ENCODE measurements at regions not wholly inside any gene's neighbourhood (a gene's known extent, or its start where the extent isn't known, plus 50 kb on each side); places are given as distances from the start of the nearest gene placed in this dataset.

DNA sequence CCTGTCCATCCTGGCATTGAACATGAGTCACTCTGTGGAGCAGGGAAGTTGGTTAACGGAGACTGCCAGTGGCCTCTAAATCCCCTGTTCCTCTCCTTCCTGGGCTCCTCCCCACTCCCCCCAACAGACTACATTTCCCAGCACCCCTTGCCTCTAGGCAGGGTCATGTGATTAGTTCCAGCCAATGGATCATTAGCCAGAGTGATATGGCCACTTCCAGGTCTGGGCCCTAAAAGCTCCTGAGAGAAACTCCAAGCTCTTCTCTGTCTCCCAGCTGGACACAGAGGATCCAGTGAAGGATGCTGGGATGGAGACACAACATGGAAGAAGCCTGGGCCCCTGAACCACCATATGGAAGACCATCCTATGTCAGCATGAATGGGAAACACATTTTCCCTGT, 54.4 kb upstream of the RFLNA start:
- no peak for DNase-seq (ENCODE audit: extremely low read depth in 1 of 2, low read depth in 1 of 2)

DNA sequence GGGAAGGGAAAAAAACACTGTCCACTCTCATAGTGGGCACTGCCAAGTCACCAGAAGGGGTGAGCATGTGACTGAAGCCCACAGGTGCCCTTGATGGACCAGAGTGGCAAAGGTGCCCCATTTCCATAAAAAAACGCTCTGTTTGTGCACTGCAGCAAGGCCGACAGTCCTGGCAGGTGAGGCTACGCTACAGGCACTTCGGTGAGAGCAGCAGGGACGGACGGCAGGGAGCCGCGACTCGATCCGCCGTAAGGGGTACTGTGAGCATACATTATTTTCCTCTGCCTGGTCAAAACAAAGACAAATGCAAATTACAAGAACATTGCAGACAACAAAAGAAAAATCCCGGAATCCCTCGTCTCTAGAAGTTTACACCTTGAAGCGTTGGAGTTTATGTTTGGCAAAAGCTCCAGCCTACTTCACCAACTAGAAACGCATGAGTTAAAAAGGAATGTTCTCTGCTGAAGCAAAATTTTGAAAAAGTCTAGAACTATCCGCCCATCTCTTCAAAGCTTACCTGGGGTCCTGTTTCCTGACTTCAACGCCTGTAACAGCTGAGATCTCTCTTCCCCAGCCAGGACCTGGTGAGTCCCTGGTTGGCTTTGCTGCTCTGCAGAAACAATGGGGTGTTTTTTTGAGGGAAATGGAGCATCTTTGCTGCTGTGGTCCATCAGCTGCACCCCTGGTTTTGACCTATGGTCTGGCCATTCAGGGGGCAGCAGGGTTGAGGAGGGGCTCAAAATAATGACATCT, 52.9 kb upstream of the RFLNA start:
- DNase-seq (ENCODE audit: extremely low read depth in 1 of 2, low read depth in 1 of 2): no peak

DNA sequence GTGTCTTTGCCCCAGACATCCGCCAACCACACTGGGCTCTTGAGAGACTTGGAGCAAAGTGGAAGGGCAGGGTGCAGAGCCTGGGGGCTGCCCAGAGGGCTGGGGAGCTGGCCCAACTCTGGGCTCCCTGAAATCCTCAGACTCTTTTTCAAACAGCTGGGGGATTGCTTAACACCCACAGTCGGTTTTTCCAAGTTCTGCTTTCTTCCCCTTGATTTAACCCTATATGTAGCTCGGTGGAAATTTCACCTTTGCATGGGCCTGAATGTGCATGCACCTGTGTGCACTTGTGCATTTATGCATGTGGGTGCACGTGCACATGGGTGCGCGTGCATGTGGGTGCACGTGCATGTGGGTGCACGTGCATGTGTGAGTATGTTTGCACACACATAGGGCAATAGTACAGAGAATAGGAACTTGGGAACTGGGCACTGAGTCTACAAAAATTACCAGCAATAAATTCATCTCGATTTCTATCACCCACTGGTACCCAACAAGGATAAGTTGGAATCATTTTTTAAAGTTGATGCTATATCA, 52.3 kb upstream of the RFLNA start:
- no peak for DNase-seq (ENCODE audit: extremely low read depth in 1 of 2, low read depth in 1 of 2)

DNA sequence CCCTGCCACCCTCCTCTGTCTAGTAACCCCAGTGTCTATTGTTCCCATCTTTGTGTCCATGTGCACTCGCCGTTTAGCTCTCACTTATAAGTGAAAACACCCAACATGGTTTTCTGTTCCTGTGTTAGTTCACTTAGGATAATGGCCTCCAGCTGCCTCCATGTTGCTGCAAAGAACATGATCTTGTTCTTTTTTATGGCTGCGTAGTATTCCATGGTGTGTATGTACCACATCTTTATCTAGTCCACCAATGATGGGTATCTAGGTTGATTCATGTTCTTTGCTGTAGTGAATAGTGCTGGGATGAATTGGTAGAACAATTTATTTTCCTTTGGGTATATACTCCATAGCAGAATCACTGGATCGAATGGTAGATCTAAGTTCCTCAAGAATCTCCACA, 51.0 kb upstream of the RFLNA start:
- no peak for DNase-seq (ENCODE audit: extremely low read depth in 1 of 2, low read depth in 1 of 2)
